ENCODE measurements at regions not wholly inside any gene's neighbourhood (a gene's known extent, or its start where the extent isn't known, plus 50 kb on each side); places are given as distances from the start of the nearest gene placed in this dataset.
"Not testable (repeated sequence)": the region's sequence is repeated elsewhere in the genome, so short reads cannot be mapped to it uniquely, and the experiment has no call there.

DNA sequence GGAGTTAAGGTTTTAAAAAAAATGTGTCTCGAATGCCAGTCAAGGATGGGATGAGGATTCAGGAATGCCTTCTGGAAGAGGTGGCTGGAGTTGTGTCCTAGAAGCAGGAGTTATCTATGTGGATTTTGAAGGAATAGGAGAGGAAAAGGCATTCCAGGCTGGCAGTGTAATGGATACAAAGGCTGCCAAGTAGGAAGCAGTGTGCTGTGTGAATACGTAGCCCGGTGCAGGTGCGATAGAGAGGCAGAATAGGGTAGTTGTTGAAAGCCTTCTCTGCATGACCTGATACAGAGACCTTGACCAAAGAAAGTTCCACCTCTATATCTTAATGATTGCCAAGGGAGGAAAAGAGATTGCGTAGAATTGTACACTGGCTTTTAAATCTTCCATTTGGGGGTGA is 128.1 kb upstream of the ITGB1 start:
- Mint-ChIP-seq H3K27ac (ENCODE audit: unreplicated experiment) (no peak overlapping the region), H3K9me3 (peaks cover 3% of the 10 kb centered on the region), H3K4me3 (no peak overlapping the region), H3K36me3 (ENCODE audit: low read depth) (no peaks in the 10 kb centered on the region), H3K4me1 (peaks cover 17% of the 10 kb centered on the region), H3K27me3 (ENCODE audit: low read depth) (no peaks in the 10 kb centered on the region)
- TF ChIP-seq, protein P1, sequence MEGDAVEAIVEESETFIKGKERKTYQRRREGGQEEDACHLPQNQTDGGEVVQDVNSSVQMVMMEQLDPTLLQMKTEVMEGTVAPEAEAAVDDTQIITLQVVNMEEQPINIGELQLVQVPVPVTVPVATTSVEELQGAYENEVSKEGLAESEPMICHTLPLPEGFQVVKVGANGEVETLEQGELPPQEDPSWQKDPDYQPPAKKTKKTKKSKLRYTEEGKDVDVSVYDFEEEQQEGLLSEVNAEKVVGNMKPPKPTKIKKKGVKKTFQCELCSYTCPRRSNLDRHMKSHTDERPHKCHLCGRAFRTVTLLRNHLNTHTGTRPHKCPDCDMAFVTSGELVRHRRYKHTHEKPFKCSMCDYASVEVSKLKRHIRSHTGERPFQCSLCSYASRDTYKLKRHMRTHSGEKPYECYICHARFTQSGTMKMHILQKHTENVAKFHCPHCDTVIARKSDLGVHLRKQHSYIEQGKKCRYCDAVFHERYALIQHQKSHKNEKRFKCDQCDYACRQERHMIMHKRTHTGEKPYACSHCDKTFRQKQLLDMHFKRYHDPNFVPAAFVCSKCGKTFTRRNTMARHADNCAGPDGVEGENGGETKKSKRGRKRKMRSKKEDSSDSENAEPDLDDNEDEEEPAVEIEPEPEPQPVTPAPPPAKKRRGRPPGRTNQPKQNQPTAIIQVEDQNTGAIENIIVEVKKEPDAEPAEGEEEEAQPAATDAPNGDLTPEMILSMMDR (conservative IDR thresholded peaks at IDR 0.05), result no peak
- DNase-seq (ENCODE audit: low read depth, low spot score), result no peak

DNA sequence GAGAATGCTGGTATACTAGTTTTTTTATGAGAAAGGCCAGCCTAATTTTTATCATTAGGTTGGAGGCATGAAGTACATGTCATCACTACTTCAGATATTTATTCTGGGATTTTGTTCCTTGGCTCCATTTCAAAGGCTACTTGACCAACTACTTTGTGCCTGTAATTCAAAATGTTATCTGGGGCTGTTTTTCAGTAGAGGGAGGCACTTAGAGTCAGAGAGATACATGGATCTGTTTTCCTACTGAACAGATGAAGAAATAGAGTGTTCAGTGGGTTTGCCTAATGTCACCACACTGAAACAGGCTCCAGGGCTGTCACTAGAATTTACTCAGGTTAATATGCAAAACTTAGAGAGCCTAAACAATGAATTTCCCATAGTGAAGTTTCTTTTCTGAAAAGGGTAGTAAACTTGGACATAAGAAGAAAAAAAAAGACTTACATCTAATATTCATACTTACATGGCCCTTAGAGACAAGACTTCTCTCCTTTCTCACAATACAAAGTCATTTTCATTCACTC is 127.3 kb upstream of the ITGB1 start:
- TF ChIP-seq, protein P1 (conservative IDR thresholded peaks at IDR 0.05), result no peak
- peaks cover 17% of the 10 kb centered on the region for H3K4me1 Mint-ChIP-seq

DNA sequence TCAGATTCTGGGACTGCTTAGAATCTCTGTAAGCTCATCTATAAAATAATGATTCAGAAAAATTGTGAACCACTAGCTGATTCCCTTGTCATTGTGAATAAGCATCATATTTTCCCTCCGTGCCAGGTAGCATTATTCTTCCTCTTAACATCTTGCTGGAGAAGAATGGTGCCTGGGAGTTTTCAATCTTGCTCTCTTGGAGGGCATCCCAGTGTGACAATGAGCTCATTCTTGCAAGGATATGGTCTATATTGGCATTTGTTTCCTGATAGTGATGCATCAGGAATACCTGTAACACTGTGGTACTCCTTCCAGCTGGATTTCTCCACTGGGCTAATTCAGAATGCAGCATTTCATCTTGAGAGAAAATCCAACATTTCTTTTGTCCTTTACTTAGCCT is 126.4 kb upstream of the ITGB1 start:
- TF ChIP-seq, protein P1 (conservative IDR thresholded peaks at IDR 0.05), result no peak
- no peaks in the 10 kb centered on the region for H3K36me3 Mint-ChIP-seq (ENCODE audit: low read depth)
- H3K4me3 Mint-ChIP-seq, result no peak overlapping the region
- peaks cover 3% of the 10 kb centered on the region for H3K9me3 Mint-ChIP-seq
- H3K27me3 Mint-ChIP-seq (ENCODE audit: low read depth), result no peaks in the 10 kb centered on the region
- no peak overlapping the region for H3K27ac Mint-ChIP-seq (ENCODE audit: unreplicated experiment)
- peaks cover 17% of the 10 kb centered on the region for H3K4me1 Mint-ChIP-seq
- DNase-seq (ENCODE audit: low read depth, low spot score), result no peak

More for the DNA sequence above, 127.3 kb upstream of the ITGB1 start:
- peaks cover 3% of the 10 kb centered on the region for H3K9me3 Mint-ChIP-seq
- H3K27me3 Mint-ChIP-seq (ENCODE audit: low read depth), result no peaks in the 10 kb centered on the region
- no peak for DNase-seq (ENCODE audit: low read depth, low spot score)
- H3K27ac Mint-ChIP-seq (ENCODE audit: unreplicated experiment), result no peak overlapping the region
- H3K36me3 Mint-ChIP-seq (ENCODE audit: low read depth), result no peaks in the 10 kb centered on the region
- H3K4me3 Mint-ChIP-seq, result no peak overlapping the region

DNA sequence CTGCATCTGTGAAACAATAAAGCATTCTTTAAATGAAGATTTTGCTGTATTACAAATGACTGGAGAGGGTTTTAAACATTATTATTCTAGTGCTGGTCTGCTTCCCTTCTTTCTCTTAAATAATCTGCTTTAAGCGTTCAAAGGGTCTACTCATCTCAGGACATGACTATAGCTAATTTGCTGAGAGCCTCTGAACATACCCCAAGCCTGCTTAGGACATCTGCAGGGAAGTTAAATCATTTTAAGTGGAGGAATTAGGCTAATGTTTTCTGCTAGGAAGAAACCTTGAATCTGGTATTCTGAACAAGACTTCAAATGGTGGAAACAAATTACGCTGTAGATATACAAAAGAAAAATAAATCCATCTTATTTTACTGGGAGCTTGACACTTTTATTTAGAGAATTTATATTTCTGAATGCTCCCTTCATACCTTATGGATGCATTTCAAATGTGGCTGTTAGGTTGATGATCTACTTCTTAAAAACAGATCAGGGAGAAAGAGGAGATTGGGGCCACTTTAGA is 124.4 kb upstream of the ITGB1 start:
- peaks cover 3% of the 10 kb centered on the region for H3K9me3 Mint-ChIP-seq
- no peaks in the 10 kb centered on the region for H3K36me3 Mint-ChIP-seq (ENCODE audit: low read depth)
- H3K27me3 Mint-ChIP-seq (ENCODE audit: low read depth), result no peaks in the 10 kb centered on the region
- no peak for DNase-seq (ENCODE audit: low read depth, low spot score)
- H3K4me1 Mint-ChIP-seq, result peaks cover 17% of the 10 kb centered on the region
- no peak overlapping the region for H3K4me3 Mint-ChIP-seq
- no peak overlapping the region for H3K27ac Mint-ChIP-seq (ENCODE audit: unreplicated experiment)
- TF ChIP-seq, protein P1 (conservative IDR thresholded peaks at IDR 0.05), result no peak

DNA sequence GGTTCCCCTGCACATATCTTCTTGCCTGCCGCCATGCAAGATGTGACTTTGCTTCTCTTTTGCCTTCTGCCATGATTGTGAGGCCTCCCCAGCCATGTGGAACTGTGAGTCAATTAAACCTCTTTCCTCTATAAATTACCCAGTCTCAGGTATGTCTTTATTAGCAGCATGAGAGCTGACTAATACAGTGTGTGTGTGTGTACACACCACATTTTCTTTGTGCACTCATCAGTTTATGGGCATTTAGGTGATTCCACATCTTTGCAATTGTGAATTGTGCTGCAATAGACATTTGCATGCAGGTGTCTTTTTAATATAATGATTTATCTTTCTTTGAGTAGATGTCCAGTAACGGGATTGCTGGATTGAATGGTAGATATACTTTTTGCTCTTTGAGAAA is 122.4 kb upstream of the ITGB1 start:
- DNase-seq (ENCODE audit: low read depth, low spot score); H3K4me3 Mint-ChIP-seq; H3K9me3 Mint-ChIP-seq; H3K27me3 Mint-ChIP-seq (ENCODE audit: low read depth); H3K27ac Mint-ChIP-seq (ENCODE audit: unreplicated experiment); H3K36me3 Mint-ChIP-seq (ENCODE audit: low read depth): not testable (repeated sequence)
- peaks cover 17% of the 10 kb centered on the region for H3K4me1 Mint-ChIP-seq

DNA sequence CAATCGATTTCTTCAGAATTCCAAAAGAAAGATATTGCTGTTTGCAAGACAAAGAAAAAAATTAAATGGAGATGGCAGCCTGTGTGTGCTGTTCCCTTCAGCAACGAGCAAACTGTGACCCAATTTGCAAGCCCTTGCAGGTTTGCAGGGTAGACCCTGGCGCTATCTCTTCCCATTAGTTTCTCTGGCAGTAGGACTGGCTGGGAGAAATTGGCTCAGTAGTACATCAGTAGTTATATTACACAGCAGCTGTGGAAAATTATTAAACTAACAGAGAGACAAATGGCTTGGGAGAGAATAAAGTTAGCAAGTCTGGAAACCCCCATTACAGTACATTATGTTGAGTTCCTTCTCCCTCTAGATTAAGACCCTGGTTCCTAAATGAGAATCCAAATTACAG is 116.4 kb upstream of the ITGB1 start:
- H3K4me1 Mint-ChIP-seq, result peaks cover 10% of the 10 kb centered on the region
- no peak overlapping the region for H3K4me3 Mint-ChIP-seq
- no peaks in the 10 kb centered on the region for H3K36me3 Mint-ChIP-seq (ENCODE audit: low read depth)
- no peak overlapping the region for H3K27ac Mint-ChIP-seq (ENCODE audit: unreplicated experiment)
- peaks cover 15% of the 10 kb centered on the region for H3K9me3 Mint-ChIP-seq
- H3K27me3 Mint-ChIP-seq (ENCODE audit: low read depth), result no peaks in the 10 kb centered on the region
- TF ChIP-seq, protein P1 (conservative IDR thresholded peaks at IDR 0.05), result no peak
- DNase-seq (ENCODE audit: low read depth, low spot score), result no peak

Measured in neural crest cell (in vitro differentiated cells).